HEK293 (cell line): ENCODE measurements at regions not wholly inside any gene's neighbourhood (a gene's known extent, or its start where the extent isn't known, plus 50 kb on each side); places are given as distances from the start of the nearest gene placed in this dataset.

ENCODE experiments used
- CTCF ChIA-PET: fragments of 350-600 bp; formaldehyde crosslinking; extraction: SDS; loops from one replicate; lab custom pipeline; 2021; ENCODE audit warnings: antibody characterized with exemption; lab: Yijun Ruan, JAX
- POLR2A ChIA-PET: fragments of 300-600 bp; formaldehyde crosslinking; extraction: SDS; loops from one replicate; lab custom pipeline; 2020; ENCODE audit warnings: antibody characterized with exemption, inconsistent platforms; lab: Yijun Ruan, JAX
- H3K27ac ChIP-seq: fragments of 200-500 bp; sonication (Bioruptor generic); 2 replicates; pipeline ENCODE4 v1.5.1; 2014; ENCODE audit warnings: low read depth, low read length, control low read depth, inconsistent platforms; ENCODE audit errors: extremely low read depth
- H3K36me3 ChIP-seq, 2 experiments: fragments of 200-500 bp in 1 of 2; sonication (Bioruptor generic) in 1 of 2; 1 replicate in 1 of 2; 2 replicates in 1 of 2; pipeline ENCODE4 v1.5.1; 2014 to 2017; ENCODE audit warnings: inconsistent platforms in 2 of 2, low read length in 2 of 2; ENCODE audit not compliant: control insufficient read depth in 2 of 2, insufficient read depth in 1 of 2
- H3K4me1 ChIP-seq: fragments of 200-500 bp; sonication (Bioruptor generic); 2 replicates; pipeline ENCODE4 v1.5.1; 2014; ENCODE audit warnings: mild to moderate bottlenecking, low read length, inconsistent platforms; ENCODE audit not compliant: control insufficient read depth, insufficient read depth
- H3K4me3 ChIP-seq: 2 replicates; pipeline ENCODE4 v1.5.1; 2011; ENCODE audit warnings: low read depth, mild to moderate bottlenecking, control low read depth, low read length, moderate library complexity
- H3K9me3 ChIP-seq: fragments of 200-500 bp; sonication (Bioruptor generic); 2 replicates; pipeline ENCODE4 v1.5.1; 2014; ENCODE audit warnings: low read depth, low read length, inconsistent platforms; ENCODE audit not compliant: control insufficient read depth, insufficient read depth
- FEZF1 ChIP-seq: fragments of 450-650 bp; formaldehyde crosslinking; IDR thresholded peaks from 2 replicates; pipeline ENCODE4 v1.5.1; 2016; ENCODE audit warnings: missing biosample characterization, missing genetic modification characterization
- GLIS2 ChIP-seq: fragments of 450-650 bp; formaldehyde crosslinking; IDR thresholded peaks from 2 replicates; pipeline ENCODE4 v1.5.1; 2016; ENCODE audit warnings: missing biosample characterization, missing genetic modification characterization
- KLF1 ChIP-seq: fragments of 450-650 bp; formaldehyde crosslinking; IDR thresholded peaks from 2 replicates; pipeline ENCODE4 v1.5.1; 2016; ENCODE audit warnings: missing biosample characterization, missing genetic modification characterization
- MYNN ChIP-seq: fragments of 450-650 bp; formaldehyde crosslinking; IDR thresholded peaks from 2 replicates; pipeline ENCODE4 v1.5.1; 2016; ENCODE audit warnings: missing biosample characterization, missing genetic modification characterization, borderline replicate concordance
- OSR2 ChIP-seq: fragments of 450-650 bp; formaldehyde crosslinking; IDR thresholded peaks from 2 replicates; pipeline ENCODE4 v1.5.1; 2016; ENCODE audit warnings: missing biosample characterization, missing genetic modification characterization
- SCRT2 ChIP-seq: fragments of 450-650 bp; formaldehyde crosslinking; IDR thresholded peaks from 2 replicates; pipeline ENCODE4 v1.5.1; 2016; ENCODE audit warnings: missing biosample characterization, missing genetic modification characterization
- SP2 ChIP-seq: fragments of 450-650 bp; formaldehyde crosslinking; IDR thresholded peaks from 2 replicates; pipeline ENCODE4 v1.5.1; 2016; ENCODE audit warnings: missing biosample characterization, missing genetic modification characterization
- YY2 ChIP-seq: fragments of 450-650 bp; formaldehyde crosslinking; IDR thresholded peaks from 2 replicates; pipeline ENCODE4 v1.5.1; 2016; ENCODE audit warnings: missing biosample characterization, missing genetic modification characterization
- ZBTB20 ChIP-seq: fragments of 450-650 bp; formaldehyde crosslinking; IDR thresholded peaks from 2 replicates; pipeline ENCODE4 v1.5.1; 2016; ENCODE audit warnings: missing biosample characterization, missing genetic modification characterization
- ZBTB49 ChIP-seq: fragments of 450-650 bp; formaldehyde crosslinking; IDR thresholded peaks from 2 replicates; pipeline ENCODE4 v1.5.1; 2016; ENCODE audit warnings: missing biosample characterization, missing genetic modification characterization, low read depth
- ZNF10 ChIP-seq: fragments of 450-650 bp; formaldehyde crosslinking; IDR thresholded peaks from 2 replicates; pipeline ENCODE4 v1.5.1; 2017; ENCODE audit warnings: missing biosample characterization, missing genetic modification characterization
- ZNF114 ChIP-seq: fragments of 450-650 bp; formaldehyde crosslinking; IDR thresholded peaks from 2 replicates; pipeline ENCODE4 v1.5.0; 2017; ENCODE audit warnings: missing biosample characterization, missing genetic modification characterization
- ZNF19 ChIP-seq: fragments of 450-650 bp; formaldehyde crosslinking; IDR thresholded peaks from 2 replicates; pipeline ENCODE4; 2016; ENCODE audit warnings: missing biosample characterization, missing genetic modification characterization, low read depth
- ZNF223 ChIP-seq: fragments of 450-650 bp; formaldehyde crosslinking; IDR thresholded peaks from 2 replicates; pipeline ENCODE4 v1.5.1; 2016; ENCODE audit warnings: missing biosample characterization, missing genetic modification characterization
- ZNF354C ChIP-seq: fragments of 450-650 bp; formaldehyde crosslinking; IDR thresholded peaks from 2 replicates; pipeline ENCODE4 v1.5.1; 2016; ENCODE audit warnings: missing biosample characterization, missing genetic modification characterization, low read depth, borderline replicate concordance
- ZNF394 ChIP-seq: fragments of 450-650 bp; formaldehyde crosslinking; IDR thresholded peaks from 2 replicates; pipeline ENCODE4 v1.5.1; 2016; ENCODE audit warnings: missing biosample characterization, missing genetic modification characterization, mild to moderate bottlenecking, moderate library complexity, borderline replicate concordance
- ZNF433 ChIP-seq: fragments of 450-650 bp; formaldehyde crosslinking; IDR thresholded peaks from 2 replicates; pipeline ENCODE4 v1.5.1; 2016; ENCODE audit warnings: missing biosample characterization, missing genetic modification characterization, low read depth
- ZNF513 ChIP-seq: fragments of 450-650 bp; IDR thresholded peaks from 2 replicates; pipeline ENCODE4 v1.5.1; 2018; ENCODE audit warnings: missing biosample characterization, missing genetic modification characterization
- ZNF548 ChIP-seq: fragments of 450-650 bp; formaldehyde crosslinking; IDR thresholded peaks from 2 replicates; pipeline ENCODE4 v1.5.1; 2016; ENCODE audit warnings: missing biosample characterization, missing genetic modification characterization
- ZNF555 ChIP-seq: fragments of 450-650 bp; formaldehyde crosslinking; conservative IDR thresholded peaks from 2 replicates; pipeline ENCODE4 v1.5.1; 2017; ENCODE audit warnings: missing biosample characterization, mild to moderate bottlenecking, missing genetic modification characterization, inconsistent platforms
- ZNF560 ChIP-seq: fragments of 450-650 bp; formaldehyde crosslinking; IDR thresholded peaks from 2 replicates; pipeline ENCODE4 v1.5.1; 2017; ENCODE audit warnings: missing biosample characterization, missing genetic modification characterization, borderline replicate concordance
- ZNF585B ChIP-seq: fragments of 450-650 bp; formaldehyde crosslinking; IDR thresholded peaks from 2 replicates; pipeline ENCODE4 v1.5.1; 2016; ENCODE audit warnings: missing biosample characterization, missing genetic modification characterization
- ZNF621 ChIP-seq: fragments of 450-650 bp; formaldehyde crosslinking; IDR thresholded peaks from 2 replicates; pipeline ENCODE4 v1.5.1; 2017; ENCODE audit warnings: missing biosample characterization, missing genetic modification characterization
- ZNF623 ChIP-seq: fragments of 450-650 bp; formaldehyde crosslinking; IDR thresholded peaks from 2 replicates; pipeline ENCODE4 v1.5.1; 2016; ENCODE audit warnings: missing biosample characterization, missing genetic modification characterization
- ZNF626 ChIP-seq: fragments of 450-650 bp; sonication (Bioruptor Pico); formaldehyde crosslinking; IDR thresholded peaks from 2 replicates; pipeline ENCODE4 v1.5.1; 2018; ENCODE audit warnings: missing biosample characterization, missing genetic modification characterization, inconsistent platforms
- ZNF701 ChIP-seq: fragments of 450-650 bp; formaldehyde crosslinking; IDR thresholded peaks from 2 replicates; pipeline ENCODE4 v1.5.1; 2016; ENCODE audit warnings: missing biosample characterization, missing genetic modification characterization
- ZNF704 ChIP-seq: fragments of 450-650 bp; formaldehyde crosslinking; IDR thresholded peaks from 2 replicates; pipeline ENCODE4 v1.5.1; 2016; ENCODE audit warnings: missing biosample characterization, missing genetic modification characterization
- ZNF747 ChIP-seq: fragments of 450-650 bp; formaldehyde crosslinking; IDR thresholded peaks from 2 replicates; pipeline ENCODE4 v1.5.1; 2016; ENCODE audit warnings: missing biosample characterization, missing genetic modification characterization
- ZNF837 ChIP-seq: fragments of 450-650 bp; formaldehyde crosslinking; IDR thresholded peaks from 2 replicates; pipeline ENCODE4 v1.5.1; 2016; ENCODE audit warnings: missing biosample characterization, missing genetic modification characterization
- TF ChIP-seq, protein P1 (sequence below): fragments of 450-650 bp; formaldehyde crosslinking; IDR thresholded peaks from 2 replicates; pipeline ENCODE4 v1.5.1; 2016; ENCODE audit warnings: missing biosample characterization, missing genetic modification characterization

DNA sequence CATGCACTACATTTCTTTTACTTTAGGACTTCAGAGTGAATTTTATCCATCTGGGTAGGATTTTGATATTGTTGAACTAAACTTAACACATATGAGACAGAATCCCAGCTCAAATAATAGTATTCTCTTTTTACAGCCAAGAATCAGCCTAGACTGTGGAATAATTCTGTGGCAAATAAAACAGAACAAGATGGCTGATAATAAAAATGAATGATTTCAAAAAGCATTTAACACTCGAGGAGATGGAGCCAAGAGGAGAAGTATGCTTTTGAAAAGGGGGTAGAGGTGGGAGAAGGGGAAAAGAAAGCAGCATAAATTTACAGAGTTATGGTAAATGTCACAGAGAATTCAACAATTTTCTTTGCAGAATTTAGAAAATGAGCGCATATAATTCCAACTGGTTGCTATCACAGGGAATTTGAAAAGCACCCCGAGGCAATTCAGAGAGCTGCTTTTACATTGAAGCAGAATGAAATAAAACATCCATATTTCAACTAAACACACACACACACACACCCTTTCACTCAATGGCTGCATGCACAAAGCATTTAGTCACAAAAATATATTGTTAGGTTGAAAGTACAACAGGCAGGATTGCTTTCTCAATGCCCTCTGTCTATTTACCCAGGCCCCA lies 60.2 kb upstream of the DMAC1 start:
- CTCF ChIA-PET: interaction anchor here (0.7 to 1.0 kb wide), 2 partner anchors 8 to 16 kb away, joined by 3 read pairs; no protein-coding TSS in a partner anchor
- POLR2A ChIA-PET: no interaction called here
- Histone ChIP-seq H3K4me1 (no peaks in the 10 kb centered on the region), H3K4me3 (no peak overlapping the region), H3K27ac (no peak overlapping the region), H3K36me3 (no peaks in the 10 kb centered on the region), H3K9me3 (no peaks in the 10 kb centered on the region)
- TF ChIP-seq KLF1 (no peak), ZNF548 (tag by site-specific recombination) (no peak), MYNN (no peak), OSR2 (tag by site-specific recombination) (no peak), ZNF747 (tag by site-specific recombination) (no peak), ZNF354C (tag by site-specific recombination) (no peak), ZNF704 (tag by site-specific recombination) (no peak), ZNF433 (no peak), ZNF555 (no peak), ZNF114 (tag by site-specific recombination) (no peak), ZNF560 (tag by site-specific recombination) (no peak), ZNF837 (tag by site-specific recombination) (no peak), ZBTB49 (no peak), SCRT2 (tag by site-specific recombination) (no peak), ZNF626 (tag by site-specific recombination) (no peak), ZNF19 (tag by site-specific recombination) (no peak), FEZF1 (tag by site-specific recombination) (no peak), SP2 (tag by site-specific recombination) (no peak)
- TF ChIP-seq, all 188 proteins: peak for 0

DNA sequence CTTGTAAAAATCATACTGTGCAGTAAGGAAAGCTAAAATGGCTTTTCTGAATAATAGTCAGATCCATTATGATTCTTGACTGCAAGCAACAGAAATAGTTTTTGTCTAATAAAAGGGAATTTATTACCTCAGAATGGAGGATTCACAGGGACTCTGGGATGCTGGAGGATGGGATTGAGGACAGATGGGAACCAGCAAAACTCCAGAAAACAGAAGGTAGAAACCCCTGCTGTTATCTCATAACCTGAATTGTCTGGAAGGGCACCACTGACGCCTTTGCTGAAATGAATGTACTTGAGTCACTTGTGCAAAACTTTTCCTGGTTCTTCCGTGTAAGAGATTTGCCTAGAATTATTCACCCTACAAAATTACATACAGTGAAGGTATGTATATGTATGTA lies 58.6 kb upstream of the DMAC1 start:
- TF ChIP-seq, protein P1, sequence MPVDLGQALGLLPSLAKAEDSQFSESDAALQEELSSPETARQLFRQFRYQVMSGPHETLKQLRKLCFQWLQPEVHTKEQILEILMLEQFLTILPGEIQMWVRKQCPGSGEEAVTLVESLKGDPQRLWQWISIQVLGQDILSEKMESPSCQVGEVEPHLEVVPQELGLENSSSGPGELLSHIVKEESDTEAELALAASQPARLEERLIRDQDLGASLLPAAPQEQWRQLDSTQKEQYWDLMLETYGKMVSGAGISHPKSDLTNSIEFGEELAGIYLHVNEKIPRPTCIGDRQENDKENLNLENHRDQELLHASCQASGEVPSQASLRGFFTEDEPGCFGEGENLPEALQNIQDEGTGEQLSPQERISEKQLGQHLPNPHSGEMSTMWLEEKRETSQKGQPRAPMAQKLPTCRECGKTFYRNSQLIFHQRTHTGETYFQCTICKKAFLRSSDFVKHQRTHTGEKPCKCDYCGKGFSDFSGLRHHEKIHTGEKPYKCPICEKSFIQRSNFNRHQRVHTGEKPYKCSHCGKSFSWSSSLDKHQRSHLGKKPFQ (tag by site-specific recombination): no peak
- no peak for TF ChIP-seq ZNF223 (tag by site-specific recombination)
- no peak for TF ChIP-seq ZNF585B (tag by site-specific recombination)
- TF ChIP-seq ZNF10: no peak
- TF ChIP-seq ZNF701 (tag by site-specific recombination): no peak
- no peak for TF ChIP-seq ZNF621 (tag by site-specific recombination)
- no peak for TF ChIP-seq GLIS2 (tag by site-specific recombination)
- TF ChIP-seq YY2 (tag by site-specific recombination): no peak
- no peak for TF ChIP-seq ZNF623 (tag by site-specific recombination)
- no peak for TF ChIP-seq ZNF394 (tag by site-specific recombination)
- no peak for TF ChIP-seq ZNF626 (tag by site-specific recombination)
- no peak for TF ChIP-seq ZNF513 (tag by site-specific recombination)
- no peak for TF ChIP-seq ZBTB20
- H3K27ac ChIP-seq: no peak overlapping the region
- H3K4me1 ChIP-seq: no peaks in the 10 kb centered on the region
- H3K36me3 ChIP-seq: no peaks in the 10 kb centered on the region
- POLR2A ChIA-PET: no interaction called here
- no peak overlapping the region for H3K4me3 ChIP-seq
- H3K9me3 ChIP-seq: no peaks in the 10 kb centered on the region
- CTCF ChIA-PET: no interaction called here
